Breast epithelium (tissue), 4 donors: ENCODE measurements at regions not wholly inside any gene's neighbourhood (a gene's known extent, or its start where the extent isn't known, plus 50 kb on each side); places are given as distances from the start of the nearest gene placed in this dataset.

Source experiments
- DNase-seq, 2 donors: peaks; one replicate each; pipeline ENCODE4 v3.0.0-alpha.2; 2019; ENCODE audit warnings: low spot score in 2 of 2
- H3K27ac ChIP-seq, 2 donors: fragments of 200-600 bp; sonication (generic) in 1 of 2; one replicate each; pipeline ENCODE4 v1.5.1; 2016 to 2019; ENCODE audit warnings: mild to moderate bottlenecking in 1 of 2
- H3K27me3 ChIP-seq, 2 donors: fragments of 200-600 bp; sonication (generic) in 1 of 2; one replicate each; pipeline versions ENCODE4 v1.5.1 to v1.6.0; 2017 to 2019; ENCODE audit warnings: control low read depth in 1 of 2, mild to moderate bottlenecking in 1 of 2
- H3K36me3 ChIP-seq: fragments of 200-600 bp; one replicate; pipeline ENCODE4 v1.5.1; 2019
- H3K4me1 ChIP-seq, 2 donors: fragments of 200-600 bp; sonication (generic); one replicate each; pipeline ENCODE4 v1.5.1; 2016 to 2019; ENCODE audit warnings: control low read depth in 1 of 2
- H3K4me3 ChIP-seq, 3 donors: fragments of 200-600 bp; sonication (generic); 1 replicate in 2 of 3; 2 replicates in 1 of 3; pipeline ENCODE4 v1.5.1; 2016 to 2019; ENCODE audit warnings: mild to moderate bottlenecking in 3 of 3, moderate library complexity in 2 of 3
- H3K9me3 ChIP-seq, 2 donors: fragments of 200-600 bp; sonication (generic) in 1 of 2; one replicate each; pipeline ENCODE4 v1.5.1; 2016 to 2019; ENCODE audit warnings: control low read depth in 1 of 2
- POLR2A ChIP-seq: fragments of 450-650 bp; IDR thresholded peaks from one replicate; pipeline ENCODE4 v1.6.1; 2016; ENCODE audit warnings: antibody characterized with exemption, mild to moderate bottlenecking, moderate library complexity
- POLR2AphosphoS5 ChIP-seq, 3 donors: sonication (generic); formaldehyde crosslinking; IDR thresholded peaks; one replicate each; pipeline ENCODE4 v1.6.1; 2017; ENCODE audit warnings: antibody characterized with exemption in 3 of 3
- intact Hi-C: fragments of 100-400 bp; cut with DNase I; formaldehyde crosslinking; loops from one replicate; pipeline ENCODE4 v1.15.1; 2023; ENCODE audit warnings: low total_unique reads
- TF ChIP-seq, protein P1 (sequence below), 3 donors: fragments of 450-650 bp; IDR thresholded peaks; one replicate each; pipeline ENCODE4 v1.5.1; 2016 to 2017; ENCODE audit warnings: antibody characterized with exemption in 3 of 3, mild to moderate bottlenecking in 3 of 3, moderate library complexity in 3 of 3

DNA sequence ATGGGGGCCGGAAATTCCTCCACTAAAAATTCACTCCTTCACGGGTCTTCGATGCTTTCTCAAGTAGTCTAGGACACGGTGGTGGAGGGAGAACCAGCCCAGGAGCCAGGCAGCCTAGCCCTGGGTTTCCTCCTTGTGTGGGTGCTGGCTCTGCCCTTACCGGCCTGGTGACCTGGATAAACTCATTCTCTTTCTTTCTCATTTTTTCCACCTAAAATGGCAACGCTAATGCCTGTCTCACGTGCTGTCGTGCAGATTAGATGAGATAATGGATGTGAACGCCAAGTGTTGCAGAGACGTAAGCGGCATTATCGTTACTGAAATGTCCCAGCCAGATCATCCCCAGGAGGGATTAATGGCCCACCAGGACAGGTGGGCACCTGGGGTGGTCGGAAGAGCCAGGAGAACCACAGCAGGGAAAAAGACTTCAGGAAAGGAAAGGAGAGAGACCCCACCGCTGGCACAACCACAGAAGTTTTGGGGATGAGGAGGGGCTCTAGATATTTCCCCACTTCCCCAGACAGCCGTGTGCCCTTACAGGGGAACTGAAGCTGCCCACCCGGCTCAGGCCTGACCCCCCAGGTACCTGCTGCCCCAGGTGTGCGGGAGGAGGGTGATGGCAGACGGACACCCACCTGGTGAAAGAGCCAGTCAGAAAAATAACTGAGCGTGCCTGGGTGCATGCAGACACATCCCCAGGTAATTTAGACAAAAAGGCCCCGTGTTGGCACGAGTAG, 100.8 kb upstream of the ASAP2 start:
- Histone ChIP-seq H3K27ac (no peak overlapping the region), H3K27me3 (no peaks in the 10 kb centered on the region), H3K4me1 (no peaks in the 10 kb centered on the region), H3K36me3 (no peaks in the 10 kb centered on the region), H3K9me3 (no peaks in the 10 kb centered on the region), H3K4me3 (no peak overlapping the region)
- no peak for TF ChIP-seq POLR2A
- no peak for TF ChIP-seq POLR2AphosphoS5 (IDR thresholded peaks at IDR 0.05)
- TF ChIP-seq, protein P1, sequence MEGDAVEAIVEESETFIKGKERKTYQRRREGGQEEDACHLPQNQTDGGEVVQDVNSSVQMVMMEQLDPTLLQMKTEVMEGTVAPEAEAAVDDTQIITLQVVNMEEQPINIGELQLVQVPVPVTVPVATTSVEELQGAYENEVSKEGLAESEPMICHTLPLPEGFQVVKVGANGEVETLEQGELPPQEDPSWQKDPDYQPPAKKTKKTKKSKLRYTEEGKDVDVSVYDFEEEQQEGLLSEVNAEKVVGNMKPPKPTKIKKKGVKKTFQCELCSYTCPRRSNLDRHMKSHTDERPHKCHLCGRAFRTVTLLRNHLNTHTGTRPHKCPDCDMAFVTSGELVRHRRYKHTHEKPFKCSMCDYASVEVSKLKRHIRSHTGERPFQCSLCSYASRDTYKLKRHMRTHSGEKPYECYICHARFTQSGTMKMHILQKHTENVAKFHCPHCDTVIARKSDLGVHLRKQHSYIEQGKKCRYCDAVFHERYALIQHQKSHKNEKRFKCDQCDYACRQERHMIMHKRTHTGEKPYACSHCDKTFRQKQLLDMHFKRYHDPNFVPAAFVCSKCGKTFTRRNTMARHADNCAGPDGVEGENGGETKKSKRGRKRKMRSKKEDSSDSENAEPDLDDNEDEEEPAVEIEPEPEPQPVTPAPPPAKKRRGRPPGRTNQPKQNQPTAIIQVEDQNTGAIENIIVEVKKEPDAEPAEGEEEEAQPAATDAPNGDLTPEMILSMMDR (IDR thresholded peaks at IDR 0.05) = no peak
- intact Hi-C loops = no loop called here
- no peak for DNase-seq

DNA sequence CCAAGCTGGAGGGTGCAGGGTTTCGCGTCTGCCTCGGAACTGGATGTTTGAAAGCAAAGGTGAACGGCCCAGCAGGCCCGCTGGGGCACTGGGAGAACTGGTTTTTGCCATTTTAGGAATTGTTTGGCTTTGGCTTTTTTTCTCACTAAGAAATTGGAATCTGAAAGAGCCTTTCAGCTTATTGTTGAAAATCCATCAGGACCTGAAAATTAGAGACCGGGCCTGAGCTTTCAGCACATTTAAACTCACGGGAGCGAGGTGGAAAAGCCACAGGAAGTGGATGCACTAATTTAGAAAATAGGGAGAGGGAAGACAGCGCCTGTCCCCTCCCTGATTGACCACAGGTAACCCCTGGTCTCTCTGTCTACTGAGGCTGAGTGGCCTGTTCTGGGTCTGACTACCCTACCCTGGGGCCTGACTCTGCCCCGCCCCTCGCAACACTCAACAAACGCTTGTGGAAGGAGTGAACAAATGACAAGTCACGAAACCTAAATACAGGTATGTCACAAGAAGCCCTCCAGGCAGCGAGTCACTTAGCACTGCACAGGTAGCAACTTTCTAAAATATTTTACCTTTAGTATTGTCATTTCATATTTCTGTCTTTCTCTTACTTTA, 100.3 kb upstream of the MBOAT2 start:
- Histone ChIP-seq H3K4me1 (no peaks in the 10 kb centered on the region), H3K27ac (no peak overlapping the region), H3K4me3 (no peak overlapping the region), H3K27me3 (no peaks in the 10 kb centered on the region), H3K36me3 (no peaks in the 10 kb centered on the region), H3K9me3 (no peaks in the 10 kb centered on the region)
- no peak for DNase-seq
- intact Hi-C loops = no loop called here
- TF ChIP-seq POLR2A (no peak), POLR2AphosphoS5 (IDR thresholded peaks at IDR 0.05) (no peak)
- TF ChIP-seq, protein P1 (IDR thresholded peaks at IDR 0.05) = no peak

DNA sequence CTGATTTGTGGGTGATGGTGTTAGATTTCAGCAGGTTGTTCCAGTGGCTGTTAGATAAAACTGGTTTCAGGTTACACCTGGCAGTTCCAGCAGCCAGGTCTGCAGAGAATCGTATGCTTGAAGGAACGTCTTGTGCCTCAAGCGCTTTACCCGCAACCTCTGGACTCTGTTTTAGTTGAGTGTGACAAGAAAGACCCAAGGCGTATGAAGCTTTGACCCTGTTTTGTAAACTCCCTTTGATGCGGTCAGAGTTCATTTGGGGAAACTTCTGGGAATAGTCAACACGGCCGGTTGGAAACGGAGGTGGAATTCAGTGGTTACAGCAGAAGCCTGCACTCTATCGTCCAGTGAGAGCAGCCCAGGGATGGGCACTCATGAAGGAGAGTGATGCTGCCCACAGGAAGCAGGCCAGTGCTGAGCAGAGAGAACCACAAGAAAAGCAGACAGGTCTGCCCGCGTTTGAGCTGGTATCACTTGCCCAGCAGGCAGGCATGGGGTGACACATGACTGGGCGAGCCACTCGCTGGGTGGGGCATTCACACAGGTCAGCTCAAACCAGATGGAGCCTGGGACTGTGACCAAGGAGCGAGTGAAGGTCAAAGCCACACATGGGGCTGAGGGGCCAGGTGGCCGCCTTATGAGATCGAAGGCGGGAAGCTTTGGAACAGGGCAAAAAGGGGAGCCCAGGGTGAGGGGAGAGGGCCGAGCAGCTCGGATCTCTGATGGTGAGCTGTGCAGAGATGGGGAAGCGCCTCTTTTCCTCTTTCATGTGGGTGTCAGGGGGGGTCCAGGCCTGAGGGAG, 99.6 kb upstream of the MBOAT2 start:
- H3K27ac ChIP-seq = no peak overlapping the region
- H3K27me3 ChIP-seq = no peaks in the 10 kb centered on the region
- no peaks in the 10 kb centered on the region for H3K4me1 ChIP-seq
- no peak for DNase-seq
- H3K9me3 ChIP-seq = no peaks in the 10 kb centered on the region
- no peaks in the 10 kb centered on the region for H3K36me3 ChIP-seq
- intact Hi-C loops = no loop called here
- H3K4me3 ChIP-seq = no peak overlapping the region
- TF ChIP-seq, protein P1 (IDR thresholded peaks at IDR 0.05) = no peak
- no peak for TF ChIP-seq POLR2AphosphoS5 (IDR thresholded peaks at IDR 0.05)
- no peak for TF ChIP-seq POLR2A

DNA sequence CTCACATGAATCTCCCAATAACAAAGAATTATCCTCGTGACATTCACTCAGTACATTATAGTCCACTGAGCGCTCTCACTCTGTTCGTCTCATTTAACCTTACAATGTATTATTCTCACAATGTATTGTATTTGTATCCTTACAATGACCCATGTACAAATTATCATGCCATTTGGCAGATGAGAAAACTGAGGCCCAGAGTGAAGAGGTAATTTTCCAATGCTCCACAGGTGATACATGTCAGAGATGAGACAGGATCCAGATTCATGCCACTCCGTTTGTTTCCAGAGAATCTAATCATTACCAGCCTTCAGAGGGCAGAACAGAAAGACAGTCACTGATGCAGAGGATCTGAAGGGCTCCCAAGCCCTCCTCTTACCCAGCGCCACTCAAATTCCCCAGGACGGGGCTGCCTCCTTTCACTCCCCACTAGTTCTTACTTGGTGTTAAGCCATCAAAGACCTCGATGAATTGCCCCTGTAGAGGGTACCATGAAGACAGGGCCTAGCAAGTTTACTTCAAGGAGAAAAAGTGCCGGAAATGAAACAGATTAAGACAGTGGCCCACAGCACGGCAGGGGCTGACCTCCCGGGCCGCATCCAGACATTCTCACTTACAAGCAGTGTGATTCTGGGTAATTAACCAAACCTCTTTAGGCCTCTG, 98.4 kb upstream of the MBOAT2 start:
- no peak for DNase-seq
- Histone ChIP-seq H3K36me3 (no peaks in the 10 kb centered on the region), H3K27me3 (no peaks in the 10 kb centered on the region), H3K4me3 (no peak overlapping the region), H3K27ac (no peak overlapping the region), H3K9me3 (no peaks in the 10 kb centered on the region), H3K4me1 (no peaks in the 10 kb centered on the region)
- TF ChIP-seq, protein P1 (IDR thresholded peaks at IDR 0.05) = no peak
- no peak for TF ChIP-seq POLR2A
- no peak for TF ChIP-seq POLR2AphosphoS5 (IDR thresholded peaks at IDR 0.05)
- intact Hi-C loops = no loop called here
